ENCODE measurements at regions not wholly inside any gene's neighbourhood (a gene's known extent, or its start where the extent isn't known, plus 50 kb on each side); places are given as distances from the start of the nearest gene placed in this dataset.

- TF ChIP-seq CTCF (IDR thresholded peaks at IDR 0.05) (no peak), POLR2A (IDR thresholded peaks at IDR 0.05) (no peak)
These were observed 301.8 kb downstream of the HNRNPD start for GRCh38 chr4:82071951-82072350.
